HG03571 (cell line): ENCODE measurements at regions not wholly inside any gene's neighbourhood (a gene's known extent, or its start where the extent isn't known, plus 50 kb on each side); places are given as distances from the start of the nearest gene placed in this dataset.
"Not testable (repeated sequence)": the region's sequence is repeated elsewhere in the genome, so short reads cannot be mapped to it uniquely, and the experiment has no call there.

Experiments used
- ATAC-seq: cut with Tn5 transposase; IDR thresholded peaks from one replicate; pipeline ENCODE4 v1.9.1; 2021; ENCODE audit not compliant: unreplicated experiment

- not testable (repeated sequence) for ATAC-seq
These were observed 77.5 kb downstream of the SNX5 start for GRCh38 chr20:17891131-17891530.

GRCh38 chr20:17890330-17890729 is 78.3 kb downstream of the SNX5 start:
- ATAC-seq, result no peak

GRCh38 chr20:17889226-17889625 is 79.4 kb downstream of the SNX5 start:
- no peak for ATAC-seq

GRCh38 chr20:17888044-17888443 is 80.5 kb downstream of the SNX5 start:
- no peak for ATAC-seq

- ATAC-seq, result no peak
These were observed 81.1 kb downstream of the SNX5 start for GRCh38 chr20:17887331-17888030.

GRCh38 chr20:17885544-17885943 is 83.0 kb downstream of the SNX5 start:
- no peak for ATAC-seq

- no peak for ATAC-seq
These were observed 83.5 kb downstream of the SNX5 start for GRCh38 chr20:17885076-17885475.

GRCh38 chr20:17884307-17885003 is 84.1 kb downstream of the SNX5 start:
- ATAC-seq, result no peak

- ATAC-seq, result no peak
These were observed 84.8 kb downstream of the SNX5 start for GRCh38 chr20:17883592-17884306.

GRCh38 chr20:17882834-17883591 is 85.6 kb downstream of the SNX5 start:
- ATAC-seq, result no peak

- no peak for ATAC-seq
These were observed 86.3 kb downstream of the SNX5 start for GRCh38 chr20:17882065-17882833.

GRCh38 chr20:17881741-17882064 is 86.9 kb downstream of the SNX5 start:
- ATAC-seq, result no peak

- no peak for ATAC-seq
These were observed 89.5 kb downstream of the SNX5 start for GRCh38 chr20:17878912-17879602.

- ATAC-seq, result no peak
These were observed 90.3 kb downstream of the SNX5 start for GRCh38 chr20:17878069-17878911.

- ATAC-seq, result no peak
These were observed 92.6 kb downstream of the SNX5 start for GRCh38 chr20:17875981-17876385.

- ATAC-seq, result no peak
These were observed 93.3 kb downstream of the SNX5 start for GRCh38 chr20:17875106-17875980.

- no peak for ATAC-seq
These were observed 94.1 kb downstream of the SNX5 start for GRCh38 chr20:17874271-17875105.
